ENCODE measurements at regions not wholly inside any gene's neighbourhood (a gene's known extent, or its start where the extent isn't known, plus 50 kb on each side); places are given as distances from the start of the nearest gene placed in this dataset.

GRCh38 chr4:92120810-92121498, 182.8 kb upstream of the GRID2 start:
- Histone ChIP-seq H3K36me3 (no peaks in the 10 kb centered on the region), H3K9me3 (no peaks in the 10 kb centered on the region), H3K27me3 (no peaks in the 10 kb centered on the region), H3K4me3 (no peak overlapping the region)
- peak; percentile 74 for DNase-seq

GRCh38 chr4:92122911-92123310, 180.9 kb upstream of the GRID2 start:
- Histone ChIP-seq H3K36me3 (no peaks in the 10 kb centered on the region), H3K9me3 (no peaks in the 10 kb centered on the region), H3K4me3 (no peak overlapping the region), H3K27me3 (no peaks in the 10 kb centered on the region)
- DNase-seq, result no peak

GRCh38 chr4:92128676-92129075, 175.1 kb upstream of the GRID2 start:
- Histone ChIP-seq H3K9me3 (no peaks in the 10 kb centered on the region), H3K36me3 (no peaks in the 10 kb centered on the region), H3K27me3 (no peaks in the 10 kb centered on the region), H3K4me3 (no peak overlapping the region)
- DNase-seq, result no peak

- Histone ChIP-seq H3K27me3 (no peaks in the 10 kb centered on the region), H3K9me3 (no peaks in the 10 kb centered on the region), H3K36me3 (no peaks in the 10 kb centered on the region), H3K4me3 (no peak overlapping the region)
- no peak for DNase-seq
Measured at GRCh38 chr4:92129408-92129994, 174.3 kb upstream of the GRID2 start.

GRCh38 chr4:92136434-92136833, 167.3 kb upstream of the GRID2 start:
- H3K27me3 ChIP-seq, result no peaks in the 10 kb centered on the region
- no peak overlapping the region for H3K4me3 ChIP-seq
- no peak for DNase-seq
- no peaks in the 10 kb centered on the region for H3K9me3 ChIP-seq
- H3K36me3 ChIP-seq, result no peaks in the 10 kb centered on the region

- DNase-seq, result no peak
- no peaks in the 10 kb centered on the region for H3K9me3 ChIP-seq
- no peaks in the 10 kb centered on the region for H3K27me3 ChIP-seq
- H3K36me3 ChIP-seq, result no peaks in the 10 kb centered on the region
- H3K4me3 ChIP-seq, result no peak overlapping the region
Measured at GRCh38 chr4:92163348-92163747, 140.4 kb upstream of the GRID2 start.

- H3K27me3 ChIP-seq, result no peaks in the 10 kb centered on the region
- no peak overlapping the region for H3K4me3 ChIP-seq
- no peaks in the 10 kb centered on the region for H3K36me3 ChIP-seq
- H3K9me3 ChIP-seq, result no peaks in the 10 kb centered on the region
- DNase-seq, result no peak
Measured at GRCh38 chr4:92170340-92170739, 133.4 kb upstream of the GRID2 start.

GRCh38 chr4:92172203-92172602, 131.6 kb upstream of the GRID2 start:
- Histone ChIP-seq H3K9me3 (no peaks in the 10 kb centered on the region), H3K36me3 (no peaks in the 10 kb centered on the region), H3K27me3 (no peaks in the 10 kb centered on the region), H3K4me3 (no peak overlapping the region)
- no peak for DNase-seq

- Histone ChIP-seq H3K4me3 (no peak overlapping the region), H3K27me3 (no peaks in the 10 kb centered on the region), H3K36me3 (no peaks in the 10 kb centered on the region), H3K9me3 (no peaks in the 10 kb centered on the region)
- no peak for DNase-seq
Measured at GRCh38 chr4:92175250-92175649, 128.5 kb upstream of the GRID2 start.

GRCh38 chr4:92182006-92182735, 121.6 kb upstream of the GRID2 start:
- DNase-seq, result no peak
- Histone ChIP-seq H3K36me3 (no peaks in the 10 kb centered on the region), H3K9me3 (no peaks in the 10 kb centered on the region), H3K4me3 (no peak overlapping the region), H3K27me3 (no peaks in the 10 kb centered on the region)

GRCh38 chr4:92182736-92183407, 120.9 kb upstream of the GRID2 start:
- no peaks in the 10 kb centered on the region for H3K9me3 ChIP-seq
- no peak for DNase-seq
- H3K36me3 ChIP-seq, result no peaks in the 10 kb centered on the region
- H3K4me3 ChIP-seq, result no peak overlapping the region
- H3K27me3 ChIP-seq, result no peaks in the 10 kb centered on the region

GRCh38 chr4:92183825-92184224, 119.9 kb upstream of the GRID2 start:
- Histone ChIP-seq H3K27me3 (no peaks in the 10 kb centered on the region), H3K9me3 (no peaks in the 10 kb centered on the region), H3K4me3 (no peak overlapping the region), H3K36me3 (no peaks in the 10 kb centered on the region)
- DNase-seq, result no peak

- Histone ChIP-seq H3K27me3 (no peaks in the 10 kb centered on the region), H3K9me3 (no peaks in the 10 kb centered on the region), H3K4me3 (no peak overlapping the region), H3K36me3 (no peaks in the 10 kb centered on the region)
- peak; percentile 22 for DNase-seq
Measured at GRCh38 chr4:92184566-92184965, 119.2 kb upstream of the GRID2 start.

- Histone ChIP-seq H3K4me3 (no peak overlapping the region), H3K27me3 (no peaks in the 10 kb centered on the region), H3K36me3 (no peaks in the 10 kb centered on the region), H3K9me3 (no peaks in the 10 kb centered on the region)
- DNase-seq, result no peak
Measured at GRCh38 chr4:92186239-92186638, 117.5 kb upstream of the GRID2 start.

GRCh38 chr4:92189146-92189545, 114.6 kb upstream of the GRID2 start:
- Histone ChIP-seq H3K4me3 (no peak overlapping the region), H3K9me3 (no peaks in the 10 kb centered on the region), H3K27me3 (no peaks in the 10 kb centered on the region), H3K36me3 (no peaks in the 10 kb centered on the region)
- DNase-seq, result no peak

- no peak for DNase-seq
- H3K9me3 ChIP-seq, result no peaks in the 10 kb centered on the region
- no peaks in the 10 kb centered on the region for H3K36me3 ChIP-seq
- H3K4me3 ChIP-seq, result no peak overlapping the region
- H3K27me3 ChIP-seq, result no peaks in the 10 kb centered on the region
Measured at GRCh38 chr4:92198711-92199110, 105.1 kb upstream of the GRID2 start.

- no peak for DNase-seq
- Histone ChIP-seq H3K4me3 (no peak overlapping the region), H3K36me3 (no peaks in the 10 kb centered on the region), H3K27me3 (no peaks in the 10 kb centered on the region), H3K9me3 (no peaks in the 10 kb centered on the region)
Measured at GRCh38 chr4:92199135-92199534, 104.6 kb upstream of the GRID2 start.

All from MG63 (cell line).